ENCODE measurements at regions not wholly inside any gene's neighbourhood (a gene's known extent, or its start where the extent isn't known, plus 50 kb on each side); places are given as distances from the start of the nearest gene placed in this dataset.

- H3K27me3 ChIP-seq (ENCODE audit: insufficient read depth) = no peaks in the 10 kb centered on the region
- H3K9me3 ChIP-seq = no peaks in the 10 kb centered on the region
- H2AFZ ChIP-seq (ENCODE audit: low read depth) = no peak overlapping the region
- CTCF ChIA-PET = no interaction called here
- no peaks in the 10 kb centered on the region for H3K4me1 ChIP-seq (ENCODE audit: control insufficient read depth in 1 of 2, insufficient read depth in 2 of 2, low read depth in 1 of 2, low read length in 1 of 2)
- no peak overlapping the region for H3K4me2 ChIP-seq
- no peaks in the 10 kb centered on the region for H3K36me3 ChIP-seq (replicated peaks in 1 of 2; ENCODE audit: control insufficient read depth in 1 of 2, insufficient read depth in 2 of 2, low read length in 1 of 2)
- H4K20me1 ChIP-seq (ENCODE audit: insufficient read depth) = no peaks in the 10 kb centered on the region
- H3K79me2 ChIP-seq (ENCODE audit: insufficient read depth) = no peaks in the 10 kb centered on the region
- no peak overlapping the region for H3K27ac ChIP-seq (ENCODE audit: low read depth in 2 of 2, low read length in 1 of 2)
- TF ChIP-seq CHD2 (IDR thresholded peaks at IDR 0.05; ENCODE audit: low read length, partially characterized antibody) (no peak), FOSL2 (IDR thresholded peaks at IDR 0.05; ENCODE audit: borderline replicate concordance, low read depth) (no peak), ZBTB33 (IDR thresholded peaks at IDR 0.05; ENCODE audit: borderline replicate concordance, low read depth) (no peak), EP300 (IDR thresholded peaks at IDR 0.05; ENCODE audit: borderline replicate concordance in 1 of 2, low read depth in 1 of 2, low read length in 1 of 2) (no peak), MEF2A (IDR thresholded peaks at IDR 0.05; ENCODE audit: borderline replicate concordance, low read depth) (no peak), RFX5 (IDR thresholded peaks at IDR 0.05; ENCODE audit: low read length) (no peak), GABPA (IDR thresholded peaks at IDR 0.05; ENCODE audit: low read depth) (no peak), PBX3 (IDR thresholded peaks at IDR 0.05) (no peak), USF2 (IDR thresholded peaks at IDR 0.05; ENCODE audit: borderline replicate concordance, low read depth, low read length) (no peak), TCF12 (IDR thresholded peaks at IDR 0.05) (no peak), ELF1 (IDR thresholded peaks at IDR 0.05) (no peak), IRF3 (IDR thresholded peaks at IDR 0.05; ENCODE audit: low read depth, low read length) (no peak), NFIC (IDR thresholded peaks at IDR 0.05; ENCODE audit: borderline replicate concordance) (no peak), CTCF (IDR thresholded peaks at IDR 0.05) (no peak), FOXJ3 (CRISPR knock-in tag; IDR thresholded peaks at IDR 0.05) (no peak), RCOR1 (IDR thresholded peaks at IDR 0.05; ENCODE audit: low read length) (no peak), TEAD4 (IDR thresholded peaks at IDR 0.05; ENCODE audit: borderline replicate concordance, insufficient read depth) (no peak)
- 36% methylated on average over 3 of the region's 3 CpGs for WGBS (ENCODE audit: low lambda C conversion rate)
- no peak overlapping the region for H3K9ac ChIP-seq
- POLR2A ChIA-PET = no interaction called here
- H3K9me2 ChIP-seq = no peaks in the 10 kb centered on the region
- no peaks in the 10 kb centered on the region for H3F3A ChIP-seq (replicated peaks; ENCODE audit: insufficient read depth)
- no peak for DNase-seq
- no peak overlapping the region for H3K4me3 ChIP-seq (ENCODE audit: low read depth in 2 of 2, low read length in 1 of 2)
These were observed 331.7 kb upstream of the DCC start for GRCh38 chr18:52008330-52008729.

Measured in SK-N-SH (cell line).